SK-N-SH (cell line): ENCODE measurements at regions not wholly inside any gene's neighbourhood (a gene's known extent, or its start where the extent isn't known, plus 50 kb on each side); places are given as distances from the start of the nearest gene placed in this dataset.

ENCODE experiments used
- CTCF ChIA-PET: fragments of 300-600, 350-600 bp; formaldehyde crosslinking; extraction: SDS; loops from one replicate; lab custom pipeline; 2021; lab: Yijun Ruan, JAX
- POLR2A ChIA-PET: fragments of 350-600 bp; sonication (Branson Sonifier 250); formaldehyde crosslinking; extraction: SDS; loops from one replicate; lab custom pipeline; 2020; ENCODE audit warnings: antibody characterized with exemption, inconsistent platforms; lab: Yijun Ruan, JAX
- DNase-seq: peaks from one replicate; pipeline ENCODE4 v3.0.0; 2012
- H2AFZ ChIP-seq: fragments of 200-600 bp; sonication (generic); 2 replicates; pipeline ENCODE4 v1.8.1; 2016; ENCODE audit warnings: antibody characterized with exemption, mild to moderate bottlenecking, low read depth
- H3F3A ChIP-seq: fragments of 200-600 bp; sonication (generic); replicated peaks from 2 replicates; pipeline ENCODE3; 2016; ENCODE audit warnings: antibody characterized with exemption, mild to moderate bottlenecking; ENCODE audit not compliant: insufficient read depth
- H3K27ac ChIP-seq, 2 experiments: fragments of 200-500 bp in 1 of 2; fragments of 200-600 bp in 1 of 2; sonication (Bioruptor generic) in 1 of 2; sonication (generic), shearing (Covaris generic) in 1 of 2; 2 replicates each; pipeline versions ENCODE4 v1.5.1 to v1.6.1; 2014 to 2016; ENCODE audit warnings: low read depth in 2 of 2, inconsistent platforms in 1 of 2, low read length in 1 of 2, mild to moderate bottlenecking in 1 of 2, mixed read lengths in 1 of 2
- H3K27me3 ChIP-seq: fragments of 200-600 bp; sonication (generic), shearing (Covaris generic); 2 replicates; pipeline ENCODE4 v1.6.1; 2016; ENCODE audit warnings: mixed run types; ENCODE audit not compliant: insufficient read depth
- H3K36me3 ChIP-seq, 2 experiments: fragments of 200-500 bp in 1 of 2; fragments of 200-600 bp in 1 of 2; sonication (Bioruptor generic) in 1 of 2; sonication (generic) in 1 of 2; replicated peaks in 1 of 2; 2 replicates each; pipeline versions ENCODE3 to v1.5.1; 2014 to 2016; ENCODE audit warnings: low read length in 1 of 2, mild to moderate bottlenecking in 1 of 2; ENCODE audit not compliant: insufficient read depth in 2 of 2, control insufficient read depth in 1 of 2
- H3K4me1 ChIP-seq, 2 experiments: fragments of 200-500 bp in 1 of 2; fragments of 200-600 bp in 1 of 2; sonication (Bioruptor generic) in 1 of 2; sonication (generic), shearing (Covaris generic) in 1 of 2; 2 replicates each; pipeline versions ENCODE4 v1.5.1 to v1.6.1; 2014 to 2016; ENCODE audit warnings: low read depth in 1 of 2, low read length in 1 of 2, mixed run types in 1 of 2; ENCODE audit not compliant: insufficient read depth in 2 of 2, control insufficient read depth in 1 of 2
- H3K4me2 ChIP-seq: fragments of 200-600 bp; sonication (generic), shearing (Covaris generic); 2 replicates; pipeline ENCODE4 v1.6.1; 2017; ENCODE audit warnings: mixed run types
- H3K4me3 ChIP-seq, 2 experiments: fragments of 200-500 bp in 1 of 2; fragments of 200-600 bp in 1 of 2; sonication (Bioruptor generic) in 1 of 2; sonication (generic), shearing (Covaris generic) in 1 of 2; 2 replicates each; pipeline versions ENCODE4 v1.5.1 to v1.8.1; 2014 to 2016; ENCODE audit warnings: low read depth in 2 of 2, inconsistent platforms in 1 of 2, low read length in 1 of 2, mild to moderate bottlenecking in 1 of 2, mixed read lengths in 1 of 2, moderate library complexity in 1 of 2
- H3K79me2 ChIP-seq: fragments of 200-600 bp; sonication (generic); 2 replicates; pipeline ENCODE4 v1.8.1; 2017; ENCODE audit warnings: mild to moderate bottlenecking; ENCODE audit not compliant: insufficient read depth
- H3K9ac ChIP-seq: fragments of 200-600 bp; sonication (generic); 2 replicates; pipeline ENCODE4 v1.6.1; 2017; ENCODE audit warnings: mixed run types
- H3K9me2 ChIP-seq: fragments of 200-600 bp; sonication (generic); 2 replicates; pipeline ENCODE4 v1.6.1; 2017; ENCODE audit warnings: mixed run types
- H3K9me3 ChIP-seq: fragments of 200-600 bp; sonication (generic); 2 replicates; pipeline ENCODE4 v1.6.1; 2017; ENCODE audit warnings: mixed run types, mild to moderate bottlenecking, moderate library complexity
- H4K20me1 ChIP-seq: fragments of 200-600 bp; sonication (generic); 2 replicates; pipeline ENCODE4 v1.6.1; 2017; ENCODE audit warnings: mild to moderate bottlenecking, mixed run types; ENCODE audit not compliant: insufficient read depth
- CHD2 ChIP-seq: fragments of 150-350 bp; IDR thresholded peaks from 2 replicates; pipeline ENCODE4 v1.6.1; 2018; ENCODE audit warnings: low read length; ENCODE audit not compliant: partially characterized antibody
- ELF1 ChIP-seq: IDR thresholded peaks from 2 replicates; pipeline ENCODE4 v1.4.0; 2012
- FOSL2 ChIP-seq: IDR thresholded peaks from 2 replicates; pipeline ENCODE4 v1.4.0; 2012; ENCODE audit warnings: low read depth, mild to moderate bottlenecking, moderate library complexity, borderline replicate concordance
- FOXJ3 ChIP-seq: sonication (generic); formaldehyde crosslinking; IDR thresholded peaks from 2 replicates; pipeline ENCODE4 v1.5.1; 2020; ENCODE audit warnings: mild to moderate bottlenecking, missing genetic modification reagents
- JUND ChIP-seq: IDR thresholded peaks from 2 replicates; pipeline ENCODE4 v1.4.0; 2012
- MEF2A ChIP-seq: IDR thresholded peaks from 2 replicates; pipeline ENCODE4 v1.4.0; 2012; ENCODE audit warnings: low read depth, borderline replicate concordance
- NFIC ChIP-seq: IDR thresholded peaks from 2 replicates; pipeline ENCODE4 v1.4.0; 2012; ENCODE audit warnings: borderline replicate concordance
- POLR2AphosphoS5 ChIP-seq: IDR thresholded peaks from 2 replicates; pipeline ENCODE4 v1.6.1; 2012; ENCODE audit warnings: low read depth, low read length
- SIN3A ChIP-seq: IDR thresholded peaks from 2 replicates; pipeline ENCODE4 v1.6.1; 2012; ENCODE audit warnings: low read depth, mild to moderate bottlenecking, low read length, moderate library complexity, borderline replicate concordance
- SMC3 ChIP-seq: IDR thresholded peaks from 2 replicates; pipeline ENCODE4 v1.6.1; 2012; ENCODE audit warnings: low read depth, low read length, improper control_type of control experiment
- WGBS: methylation state at CpG from one replicate; pipeline ENCODE4 v1.1.6; 2017; ENCODE audit warnings: low lambda C conversion rate; 5-methylcytosine and 5-hydroxymethylcytosine counted together
- TF ChIP-seq, protein P1 (sequence below): IDR thresholded peaks from 2 replicates; pipeline ENCODE4; 2012
- TF ChIP-seq, protein P2 (sequence below): IDR thresholded peaks from 2 replicates; pipeline ENCODE4 v1.6.1; 2012; ENCODE audit warnings: mild to moderate bottlenecking, low read depth, low read length, moderate library complexity
- TF ChIP-seq, protein P3 (sequence below): fragments of 150-350 bp; IDR thresholded peaks from 2 replicates; pipeline ENCODE4 v1.6.1; 2016; ENCODE audit warnings: mild to moderate bottlenecking, low read depth, low read length
- TF ChIP-seq, protein P4 (sequence below): fragments of 200-600 bp; sonication (generic); IDR thresholded peaks from 2 replicates; pipeline ENCODE4 v1.6.1; 2017; ENCODE audit warnings: antibody characterized with exemption, mild to moderate bottlenecking, moderate library complexity

DNA sequence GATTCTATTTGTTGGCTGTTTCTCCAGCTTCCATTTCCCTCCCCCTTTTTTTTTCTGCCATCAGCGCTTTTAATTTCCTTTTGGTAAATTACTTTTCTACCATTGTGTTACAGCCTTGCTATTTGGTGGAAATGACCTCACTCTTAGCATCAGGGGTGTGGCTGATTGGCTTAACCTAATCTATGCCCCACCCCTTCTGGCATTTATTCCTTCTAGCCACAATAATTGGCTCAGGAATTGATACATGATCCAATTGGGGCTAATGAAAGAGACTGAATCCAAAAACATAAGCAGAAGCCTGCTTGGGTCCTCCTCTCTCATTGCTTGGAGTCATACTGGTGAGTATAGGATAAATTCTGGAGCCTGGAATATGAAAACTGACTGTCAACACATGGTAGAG, 402.4 kb upstream of the LRRC4C start:
- no peaks in the 10 kb centered on the region for H3K4me1 ChIP-seq
- H3K79me2 ChIP-seq = no peaks in the 10 kb centered on the region
- no peak for DNase-seq
- H3K4me3 ChIP-seq = no peak overlapping the region
- no peak overlapping the region for H2AFZ ChIP-seq
- ChIA-PET CTCF (no interaction called here), POLR2A (no interaction called here)
- no peak overlapping the region for H3K27ac ChIP-seq
- no peaks in the 10 kb centered on the region for H3F3A ChIP-seq
- H4K20me1 ChIP-seq = no peaks in the 10 kb centered on the region
- H3K27me3 ChIP-seq = no peaks in the 10 kb centered on the region
- no peak for TF ChIP-seq NFIC
- TF ChIP-seq, protein P1, sequence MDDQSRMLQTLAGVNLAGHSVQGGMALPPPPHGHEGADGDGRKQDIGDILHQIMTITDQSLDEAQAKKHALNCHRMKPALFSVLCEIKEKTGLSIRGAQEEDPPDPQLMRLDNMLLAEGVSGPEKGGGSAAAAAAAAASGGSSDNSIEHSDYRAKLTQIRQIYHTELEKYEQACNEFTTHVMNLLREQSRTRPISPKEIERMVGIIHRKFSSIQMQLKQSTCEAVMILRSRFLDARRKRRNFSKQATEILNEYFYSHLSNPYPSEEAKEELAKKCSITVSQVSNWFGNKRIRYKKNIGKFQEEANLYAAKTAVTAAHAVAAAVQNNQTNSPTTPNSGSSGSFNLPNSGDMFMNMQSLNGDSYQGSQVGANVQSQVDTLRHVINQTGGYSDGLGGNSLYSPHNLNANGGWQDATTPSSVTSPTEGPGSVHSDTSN = no peak
- TF ChIP-seq, protein P2, sequence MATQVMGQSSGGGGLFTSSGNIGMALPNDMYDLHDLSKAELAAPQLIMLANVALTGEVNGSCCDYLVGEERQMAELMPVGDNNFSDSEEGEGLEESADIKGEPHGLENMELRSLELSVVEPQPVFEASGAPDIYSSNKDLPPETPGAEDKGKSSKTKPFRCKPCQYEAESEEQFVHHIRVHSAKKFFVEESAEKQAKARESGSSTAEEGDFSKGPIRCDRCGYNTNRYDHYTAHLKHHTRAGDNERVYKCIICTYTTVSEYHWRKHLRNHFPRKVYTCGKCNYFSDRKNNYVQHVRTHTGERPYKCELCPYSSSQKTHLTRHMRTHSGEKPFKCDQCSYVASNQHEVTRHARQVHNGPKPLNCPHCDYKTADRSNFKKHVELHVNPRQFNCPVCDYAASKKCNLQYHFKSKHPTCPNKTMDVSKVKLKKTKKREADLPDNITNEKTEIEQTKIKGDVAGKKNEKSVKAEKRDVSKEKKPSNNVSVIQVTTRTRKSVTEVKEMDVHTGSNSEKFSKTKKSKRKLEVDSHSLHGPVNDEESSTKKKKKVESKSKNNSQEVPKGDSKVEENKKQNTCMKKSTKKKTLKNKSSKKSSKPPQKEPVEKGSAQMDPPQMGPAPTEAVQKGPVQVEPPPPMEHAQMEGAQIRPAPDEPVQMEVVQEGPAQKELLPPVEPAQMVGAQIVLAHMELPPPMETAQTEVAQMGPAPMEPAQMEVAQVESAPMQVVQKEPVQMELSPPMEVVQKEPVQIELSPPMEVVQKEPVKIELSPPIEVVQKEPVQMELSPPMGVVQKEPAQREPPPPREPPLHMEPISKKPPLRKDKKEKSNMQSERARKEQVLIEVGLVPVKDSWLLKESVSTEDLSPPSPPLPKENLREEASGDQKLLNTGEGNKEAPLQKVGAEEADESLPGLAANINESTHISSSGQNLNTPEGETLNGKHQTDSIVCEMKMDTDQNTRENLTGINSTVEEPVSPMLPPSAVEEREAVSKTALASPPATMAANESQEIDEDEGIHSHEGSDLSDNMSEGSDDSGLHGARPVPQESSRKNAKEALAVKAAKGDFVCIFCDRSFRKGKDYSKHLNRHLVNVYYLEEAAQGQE = no peak
- TF ChIP-seq, protein P3, sequence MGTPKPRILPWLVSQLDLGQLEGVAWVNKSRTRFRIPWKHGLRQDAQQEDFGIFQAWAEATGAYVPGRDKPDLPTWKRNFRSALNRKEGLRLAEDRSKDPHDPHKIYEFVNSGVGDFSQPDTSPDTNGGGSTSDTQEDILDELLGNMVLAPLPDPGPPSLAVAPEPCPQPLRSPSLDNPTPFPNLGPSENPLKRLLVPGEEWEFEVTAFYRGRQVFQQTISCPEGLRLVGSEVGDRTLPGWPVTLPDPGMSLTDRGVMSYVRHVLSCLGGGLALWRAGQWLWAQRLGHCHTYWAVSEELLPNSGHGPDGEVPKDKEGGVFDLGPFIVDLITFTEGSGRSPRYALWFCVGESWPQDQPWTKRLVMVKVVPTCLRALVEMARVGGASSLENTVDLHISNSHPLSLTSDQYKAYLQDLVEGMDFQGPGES = no peak
- no peak for TF ChIP-seq SIN3A
- no peak for TF ChIP-seq ELF1
- TF ChIP-seq FOXJ3 = no peak
- no peak for TF ChIP-seq SMC3
- no peak for TF ChIP-seq JUND
- no peak for TF ChIP-seq MEF2A
- no peak for TF ChIP-seq CHD2
- TF ChIP-seq, protein P4, sequence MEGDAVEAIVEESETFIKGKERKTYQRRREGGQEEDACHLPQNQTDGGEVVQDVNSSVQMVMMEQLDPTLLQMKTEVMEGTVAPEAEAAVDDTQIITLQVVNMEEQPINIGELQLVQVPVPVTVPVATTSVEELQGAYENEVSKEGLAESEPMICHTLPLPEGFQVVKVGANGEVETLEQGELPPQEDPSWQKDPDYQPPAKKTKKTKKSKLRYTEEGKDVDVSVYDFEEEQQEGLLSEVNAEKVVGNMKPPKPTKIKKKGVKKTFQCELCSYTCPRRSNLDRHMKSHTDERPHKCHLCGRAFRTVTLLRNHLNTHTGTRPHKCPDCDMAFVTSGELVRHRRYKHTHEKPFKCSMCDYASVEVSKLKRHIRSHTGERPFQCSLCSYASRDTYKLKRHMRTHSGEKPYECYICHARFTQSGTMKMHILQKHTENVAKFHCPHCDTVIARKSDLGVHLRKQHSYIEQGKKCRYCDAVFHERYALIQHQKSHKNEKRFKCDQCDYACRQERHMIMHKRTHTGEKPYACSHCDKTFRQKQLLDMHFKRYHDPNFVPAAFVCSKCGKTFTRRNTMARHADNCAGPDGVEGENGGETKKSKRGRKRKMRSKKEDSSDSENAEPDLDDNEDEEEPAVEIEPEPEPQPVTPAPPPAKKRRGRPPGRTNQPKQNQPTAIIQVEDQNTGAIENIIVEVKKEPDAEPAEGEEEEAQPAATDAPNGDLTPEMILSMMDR = no peak
- TF ChIP-seq POLR2AphosphoS5 = no peak
- TF ChIP-seq FOSL2 = no peak
- H3K4me2 ChIP-seq = no peak overlapping the region
- no peaks in the 10 kb centered on the region for H3K36me3 ChIP-seq
- no peaks in the 10 kb centered on the region for H3K9me3 ChIP-seq
- 52% methylated on average over 1 of the region's 1 CpG for WGBS
- H3K9ac ChIP-seq = no peak overlapping the region
- H3K9me2 ChIP-seq = no peaks in the 10 kb centered on the region
